Inflammatory macrophage (primary cell): ENCODE measurements at regions not wholly inside any gene's neighbourhood (a gene's known extent, or its start where the extent isn't known, plus 50 kb on each side); places are given as distances from the start of the nearest gene placed in this dataset.

Source experiments
- DNase-seq, 2 donors: peaks; one replicate each; pipeline ENCODE4 v3.0.0-alpha.2; 2020 to 2022

- DNase-seq: no peak
These were observed 57.3 kb upstream of the STUM start for GRCh38 chr1:226491093-226491850.

GRCh38 chr1:226492426-226493137, 56.0 kb upstream of the STUM start:
- DNase-seq: no peak

DNA sequence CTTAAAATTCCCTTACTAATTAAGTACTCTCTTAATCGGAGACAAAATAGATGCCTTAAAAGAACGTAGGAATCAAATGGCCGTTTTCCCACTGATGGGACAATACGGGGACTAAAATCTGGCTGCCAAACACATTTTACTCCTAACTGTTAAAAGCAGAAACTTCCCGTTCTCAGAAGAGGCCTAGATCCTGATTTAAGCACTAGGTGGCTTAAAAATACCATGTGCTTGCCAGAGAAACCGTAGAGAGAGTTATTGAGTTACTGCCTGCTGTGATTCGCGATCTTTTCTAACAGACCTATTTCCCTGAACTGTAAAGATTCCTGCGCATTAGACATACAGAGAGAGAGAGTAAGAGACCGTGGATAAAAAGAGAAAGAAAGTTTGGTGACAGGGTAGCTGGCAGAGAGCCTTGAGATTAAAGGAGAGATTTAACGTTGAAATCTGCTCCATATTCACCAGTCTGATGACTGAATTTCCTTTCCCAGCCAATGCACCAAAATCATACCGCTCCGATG, 54.4 kb upstream of the STUM start:
- DNase-seq: no peak

DNA sequence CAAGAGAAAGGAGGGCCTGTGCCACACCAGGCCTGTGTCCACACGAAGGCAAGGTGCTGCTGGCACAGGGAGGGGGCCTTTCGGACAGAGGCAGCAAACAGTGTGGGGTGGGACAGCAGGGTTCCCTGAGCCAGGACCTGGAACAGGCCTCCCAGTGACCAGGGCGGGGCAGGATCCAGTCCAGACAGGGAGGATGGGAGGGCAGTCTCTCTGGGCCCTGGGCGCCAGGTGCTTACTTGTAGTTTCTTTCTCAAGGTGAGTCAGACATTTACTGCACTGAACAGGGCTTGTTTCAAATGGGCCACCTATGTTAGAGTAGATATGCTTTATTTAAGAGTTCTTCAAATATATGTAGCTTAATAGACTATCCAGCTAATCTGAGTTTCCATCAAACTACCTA, 52.8 kb upstream of the STUM start:
- no peak for DNase-seq

DNA sequence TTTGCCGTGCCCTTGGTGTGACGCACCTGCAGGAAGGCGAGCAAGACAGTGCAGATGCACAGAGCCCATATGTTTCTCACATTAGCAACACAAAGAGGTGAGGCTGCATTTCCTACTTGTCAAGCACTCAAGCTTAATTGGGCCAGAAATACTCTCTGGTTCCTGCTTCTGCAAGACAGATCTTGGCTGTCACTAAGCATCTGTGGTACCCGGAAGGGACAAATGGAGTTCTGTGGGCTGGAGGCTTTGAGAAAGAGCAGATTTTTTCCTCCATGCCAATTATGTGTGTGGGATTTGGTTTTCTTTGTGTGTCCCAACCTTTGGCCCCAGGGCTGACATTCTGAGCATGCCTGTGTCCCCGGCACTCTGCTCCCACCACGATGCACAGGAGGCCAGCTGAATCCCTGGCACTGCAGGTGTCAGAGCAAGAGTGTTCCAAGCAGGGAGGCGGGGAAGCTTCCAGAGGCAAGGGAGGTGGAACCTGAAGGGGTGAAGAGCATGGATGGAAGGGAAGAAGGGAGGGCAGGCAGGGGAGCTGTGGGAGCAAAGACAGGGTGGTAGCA, 52.0 kb upstream of the STUM start:
- DNase-seq: no peak

DNA sequence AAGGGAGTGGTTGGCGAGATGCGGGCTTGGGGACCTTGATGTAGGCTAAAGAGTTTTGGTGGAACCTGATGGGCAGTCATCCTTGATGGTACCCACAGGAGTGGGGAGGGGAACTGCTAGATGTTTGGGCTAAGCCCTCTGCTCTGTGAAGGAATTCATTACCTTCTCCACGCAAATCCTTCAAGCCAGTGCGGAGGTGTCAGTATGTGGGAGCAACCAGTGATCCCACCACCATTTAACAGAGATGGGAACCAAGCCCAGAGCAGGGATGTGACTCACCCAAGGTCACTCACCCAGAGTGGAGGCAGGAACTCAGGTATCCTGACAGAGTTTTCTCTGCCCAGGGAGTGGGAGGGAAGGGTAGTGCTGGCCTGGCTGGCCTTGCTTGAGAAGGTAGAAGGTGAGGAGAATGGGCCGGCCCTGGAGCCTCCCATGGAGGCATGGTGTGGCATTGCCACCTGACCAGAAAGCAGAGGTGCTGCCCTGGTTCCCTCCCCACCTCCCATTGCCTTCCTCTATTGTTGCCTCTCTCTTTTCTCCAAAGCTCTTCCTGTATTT, 51.2 kb upstream of the STUM start:
- DNase-seq: no peak

DNA sequence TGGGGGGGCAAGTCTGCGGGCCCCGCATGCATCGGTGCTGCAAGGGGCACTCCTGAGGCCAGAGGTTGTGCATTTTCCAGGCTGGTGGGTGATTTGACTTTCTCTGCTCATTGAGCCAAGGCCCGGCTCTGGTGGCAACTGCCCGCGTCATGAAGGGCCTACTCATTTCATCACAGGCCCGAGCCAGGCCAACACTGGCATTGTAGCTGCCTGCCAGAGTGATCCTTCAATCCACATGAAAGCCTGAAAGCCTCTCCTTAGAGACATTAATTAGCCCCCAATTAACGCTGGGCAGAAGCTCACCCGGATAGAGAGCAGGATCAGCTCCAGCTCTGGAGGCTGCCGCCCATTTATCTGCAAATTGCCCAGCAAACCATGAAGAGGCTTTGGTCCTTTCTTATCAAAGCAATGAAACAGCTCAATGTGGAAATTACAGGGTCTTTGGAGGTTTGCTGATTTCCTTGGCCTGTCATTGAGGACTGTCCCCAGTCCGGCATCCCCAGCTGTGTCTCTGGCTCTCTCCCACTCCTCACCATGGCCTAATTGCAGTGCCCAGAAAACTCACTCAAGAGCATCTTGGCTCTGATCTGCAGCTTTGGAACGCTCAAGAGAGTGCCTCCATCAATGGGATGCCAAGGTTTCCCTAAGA, 50.4 kb upstream of the STUM start:
- no peak for DNase-seq

DNA sequence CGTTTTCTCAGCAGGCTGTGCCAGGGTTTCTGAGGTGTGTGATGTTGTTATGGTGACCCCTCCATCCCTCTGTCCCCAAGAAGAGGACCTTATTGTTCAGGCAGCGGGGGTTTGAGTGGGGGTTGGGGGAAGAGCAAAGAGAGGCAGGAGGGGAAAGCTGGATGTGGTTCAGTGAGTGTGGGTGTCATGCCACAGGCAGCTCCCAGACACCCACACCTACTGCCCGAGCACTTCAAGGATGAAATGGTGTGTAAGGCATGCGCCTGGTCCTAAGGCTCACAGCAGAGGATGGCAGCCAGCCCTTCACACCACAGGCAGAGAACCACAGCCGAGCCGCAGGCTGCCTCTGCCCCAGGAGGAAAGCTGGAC, 49.9 kb upstream of the STUM start:
- no peak for DNase-seq
